Naive B cell (primary cell): ENCODE measurements at regions not wholly inside any gene's neighbourhood (a gene's known extent, or its start where the extent isn't known, plus 50 kb on each side); places are given as distances from the start of the nearest gene placed in this dataset.

Source experiments
- ATAC-seq, 2 donors: fragments of 150-1000 bp; cut with Tn5 transposase; 2 replicates each; pipeline ENCODE4 v1.10.0; 2021; ENCODE audit warnings: low read depth in 2 of 2, mild to moderate bottlenecking in 2 of 2, moderate library complexity in 2 of 2
- DNase-seq: peaks from one replicate; pipeline ENCODE4 v3.0.0; 2022
- H3K27ac Mint-ChIP-seq, 6 donors: one replicate each; pipeline ENCODE4 v1.8.0; 2020 to 2022; ENCODE audit warnings: mild to moderate bottlenecking in 6 of 6, mixed read lengths in 6 of 6, moderate library complexity in 5 of 6, inconsistent platforms in 2 of 6
- H3K27me3 Mint-ChIP-seq, 3 donors: one replicate each; pipeline ENCODE4 v1.8.0; 2021 to 2022; ENCODE audit warnings: mixed read lengths in 3 of 3, mild to moderate bottlenecking in 1 of 3
- H3K36me3 Mint-ChIP-seq, 2 donors: one replicate each; pipeline ENCODE4 v1.8.0; 2020 to 2022; ENCODE audit warnings: mixed read lengths in 2 of 2, inconsistent platforms in 1 of 2, mild to moderate bottlenecking in 1 of 2
- H3K4me1 Mint-ChIP-seq, 3 donors: one replicate each; pipeline ENCODE4 v1.8.0; 2020 to 2022; ENCODE audit warnings: mixed read lengths in 3 of 3, inconsistent platforms in 1 of 3, mild to moderate bottlenecking in 1 of 3, moderate library complexity in 1 of 3
- H3K4me3 Mint-ChIP-seq, 8 donors: one replicate each; pipeline ENCODE4 v1.8.0; 2020 to 2022; ENCODE audit warnings: mild to moderate bottlenecking in 8 of 8, mixed read lengths in 8 of 8, moderate library complexity in 8 of 8, inconsistent platforms in 2 of 8
- H3K9me3 Mint-ChIP-seq, 7 donors: one replicate each; pipeline ENCODE4 v1.8.0; 2020 to 2022; ENCODE audit warnings: mixed read lengths in 7 of 7, mild to moderate bottlenecking in 5 of 7, inconsistent platforms in 2 of 7, moderate library complexity in 1 of 7

DNA sequence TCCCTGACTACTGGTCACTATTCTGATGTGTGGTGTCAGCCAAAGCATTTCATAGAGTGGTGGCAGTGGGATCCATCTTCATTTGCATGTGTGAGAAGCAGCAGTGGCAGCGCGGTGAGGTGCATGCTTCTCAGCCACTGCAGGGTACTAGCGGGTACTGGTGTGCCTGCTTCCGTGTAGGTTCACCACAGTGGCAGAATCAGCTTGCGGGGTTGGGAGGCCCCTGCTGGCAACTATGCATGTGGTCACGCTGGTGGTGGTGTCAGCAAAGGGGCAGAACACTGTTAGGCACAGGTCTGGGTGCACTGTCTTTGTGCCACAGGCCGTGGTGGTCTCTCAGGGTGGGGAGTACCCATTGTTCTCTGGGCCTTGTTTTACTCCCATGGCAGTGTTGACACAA lies 286.4 kb upstream of the TENM4 start:
- H3K4me1 Mint-ChIP-seq, result no peaks in the 10 kb centered on the region
- no peak overlapping the region for H3K27ac Mint-ChIP-seq
- peaks cover 1 to 12% (median 4%) of the 10 kb centered on the region in 7 donors for H3K9me3 Mint-ChIP-seq
- no peaks in the 10 kb centered on the region for H3K36me3 Mint-ChIP-seq
- ATAC-seq (no peak), DNase-seq (no peak)
- no peak overlapping the region for H3K4me3 Mint-ChIP-seq
- H3K27me3 Mint-ChIP-seq, result no peaks in the 10 kb centered on the region

DNA sequence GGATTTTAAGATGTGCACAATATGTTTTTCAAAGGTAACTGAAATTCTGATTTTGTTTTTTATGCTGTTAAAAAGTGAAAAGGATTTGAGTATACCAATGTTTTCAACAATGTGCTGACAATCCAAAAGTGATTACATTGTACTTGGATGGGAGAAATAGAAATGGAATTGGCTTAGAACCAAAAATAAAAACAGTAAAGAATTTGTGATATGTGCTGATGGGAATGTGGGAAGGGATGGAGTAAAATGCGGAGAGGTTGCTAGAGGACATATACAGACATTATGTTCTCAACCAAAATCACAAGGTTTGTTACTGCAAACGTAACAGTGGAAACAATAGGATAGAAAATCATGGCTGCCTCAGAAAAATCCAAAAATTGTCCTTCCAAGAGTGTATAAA lies 279.3 kb upstream of the TENM4 start:
- Mint-ChIP-seq H3K4me3 (no peak overlapping the region), H3K36me3 (no peaks in the 10 kb centered on the region), H3K4me1 (no peaks in the 10 kb centered on the region), H3K27ac (no peak overlapping the region), H3K27me3 (no peaks in the 10 kb centered on the region), H3K9me3 (peaks cover 0 to 6% (median 2%) of the 10 kb centered on the region in 7 donors)
- DNase-seq, result no peak
- no peak for ATAC-seq

DNA sequence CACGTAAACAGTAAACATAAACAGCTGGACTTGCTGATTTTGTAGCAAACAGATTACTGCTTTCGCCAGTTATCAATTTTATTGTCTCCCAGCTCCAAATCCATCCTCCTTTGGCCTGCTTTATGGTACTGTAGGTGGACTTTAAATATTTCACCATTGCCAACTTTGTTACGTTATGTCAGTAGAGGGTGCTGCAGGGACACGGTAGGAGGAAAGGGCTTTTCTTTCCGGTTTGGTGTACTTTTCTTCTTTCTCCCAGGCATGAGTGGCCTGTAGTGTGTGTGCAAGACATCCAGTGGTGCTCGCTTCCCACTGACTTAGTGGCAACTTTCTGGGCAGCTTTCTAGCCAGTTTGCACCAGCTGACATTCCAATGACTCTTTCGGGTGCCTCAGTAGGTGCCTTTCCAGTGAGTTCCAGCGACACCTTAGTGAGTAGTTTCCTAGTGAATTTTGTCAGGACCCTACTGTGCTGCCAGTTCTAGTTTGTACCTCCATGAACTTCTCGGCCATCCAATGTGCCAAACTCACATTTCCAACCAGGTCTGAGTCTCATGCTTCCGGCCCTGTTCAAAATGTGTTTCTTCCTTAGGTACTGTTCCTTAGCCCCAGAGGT lies 267.6 kb upstream of the TENM4 start:
- Mint-ChIP-seq H3K27ac (no peak overlapping the region), H3K4me3 (no peak overlapping the region), H3K4me1 (no peaks in the 10 kb centered on the region), H3K36me3 (peaks cover 0 to under 1% of the 10 kb centered on the region in 2 donors), H3K9me3 (peaks cover 6 to 33% (median 10%) of the 10 kb centered on the region in 7 donors), H3K27me3 (no peaks in the 10 kb centered on the region)
- DNase-seq (no peak), ATAC-seq (no peak)

DNA sequence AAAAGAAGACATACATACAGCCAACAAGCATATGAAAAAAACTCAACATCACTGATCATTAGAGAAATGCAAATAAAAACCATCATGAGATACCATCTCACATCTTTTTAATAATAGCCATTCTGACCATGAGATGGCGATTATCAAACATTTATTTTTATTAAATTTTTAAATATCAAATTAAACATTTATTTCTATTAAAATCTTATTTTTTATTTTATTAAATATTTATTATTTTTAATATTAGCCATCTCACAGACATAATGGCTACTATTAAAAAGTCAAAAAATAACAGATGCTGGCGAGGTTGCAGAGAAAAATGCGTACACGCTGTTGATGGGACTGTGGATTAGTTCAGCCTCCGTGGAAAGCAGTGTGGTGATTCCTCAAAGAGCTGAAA lies 264.8 kb upstream of the TENM4 start:
- Mint-ChIP-seq H3K4me1 (no peaks in the 10 kb centered on the region), H3K27me3 (no peaks in the 10 kb centered on the region), H3K36me3 (peaks cover 0 to 14% of the 10 kb centered on the region in 2 donors), H3K9me3 (peaks cover 2 to 42% (median 20%) of the 10 kb centered on the region in 7 donors), H3K27ac (no peak overlapping the region), H3K4me3 (no peak overlapping the region)
- no peak for ATAC-seq
- DNase-seq, result no peak

DNA sequence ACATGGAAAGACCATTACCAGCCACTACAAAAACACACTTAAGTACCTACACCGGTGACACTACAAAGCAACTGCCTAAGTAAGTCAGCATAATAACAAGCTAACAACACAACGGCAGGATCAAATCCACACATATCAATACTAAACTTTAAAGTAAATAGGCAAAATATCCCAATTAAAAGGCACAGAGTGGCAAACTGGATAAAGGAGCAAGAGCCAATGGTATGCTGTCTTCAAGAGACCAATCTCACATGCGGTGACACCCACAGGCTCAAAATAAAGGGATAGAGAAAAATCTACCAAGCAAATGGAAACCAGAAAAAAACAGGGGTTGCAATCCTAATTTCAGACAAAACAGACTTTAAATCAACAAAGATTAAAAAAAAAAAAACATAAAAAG lies 261.5 kb upstream of the TENM4 start:
- H3K9me3 Mint-ChIP-seq, result peaks cover 2 to 43% (median 27%) of the 10 kb centered on the region in 7 donors
- DNase-seq (no peak), ATAC-seq (no peak)
- no peaks in the 10 kb centered on the region for H3K27me3 Mint-ChIP-seq
- peaks cover 0 to 14% of the 10 kb centered on the region in 2 donors for H3K36me3 Mint-ChIP-seq
- H3K4me1 Mint-ChIP-seq, result no peaks in the 10 kb centered on the region
- no peak overlapping the region for H3K4me3 Mint-ChIP-seq
- H3K27ac Mint-ChIP-seq, result no peak overlapping the region

DNA sequence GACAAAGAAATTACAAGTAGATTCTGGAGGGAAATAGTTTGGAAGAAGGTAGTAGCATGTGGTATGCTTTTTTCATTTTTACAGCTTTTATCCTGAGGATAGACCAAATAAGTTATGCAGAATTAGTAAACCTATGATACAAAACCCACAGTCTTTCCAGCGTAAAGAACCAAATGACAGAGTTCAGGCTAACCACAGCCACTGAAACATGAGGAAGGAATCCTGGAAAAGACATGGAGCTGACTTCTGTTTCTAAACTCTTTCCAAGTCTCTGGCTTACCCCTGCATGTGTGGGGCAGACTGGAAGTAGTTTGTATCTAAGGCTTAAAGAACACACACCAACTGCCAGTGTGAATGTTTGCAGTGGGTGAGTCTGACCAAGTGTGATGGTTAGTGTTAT lies 258.4 kb upstream of the TENM4 start:
- no peaks in the 10 kb centered on the region for H3K4me1 Mint-ChIP-seq

DNA sequence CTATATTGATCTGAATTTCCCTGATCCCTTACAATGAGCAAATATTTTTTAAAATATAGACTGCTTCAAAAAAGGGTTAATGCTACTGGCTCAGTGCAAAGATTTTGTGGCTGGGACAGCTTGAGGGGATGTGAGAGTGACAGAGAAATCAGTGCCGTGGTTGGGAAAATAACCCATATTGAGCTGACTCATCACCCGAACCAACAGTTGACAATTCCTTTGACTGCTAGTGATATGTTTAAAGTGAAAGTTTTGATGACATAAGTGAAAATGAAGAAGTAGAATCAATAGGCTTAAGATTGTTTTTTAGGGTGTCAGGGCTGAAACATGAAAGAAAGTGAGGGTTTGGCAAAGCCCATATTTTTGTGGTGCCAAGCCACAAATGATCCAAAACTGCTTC lies 257.1 kb upstream of the TENM4 start:
- H3K4me1 Mint-ChIP-seq, result no peaks in the 10 kb centered on the region
- peaks cover 0 to 23% (median 19%) of the 10 kb centered on the region in 7 donors for H3K9me3 Mint-ChIP-seq
- DNase-seq (no peak), ATAC-seq (no peak)
- peaks cover 0 to 8% of the 10 kb centered on the region in 2 donors for H3K36me3 Mint-ChIP-seq
- H3K4me3 Mint-ChIP-seq, result no peak overlapping the region
- H3K27me3 Mint-ChIP-seq, result no peaks in the 10 kb centered on the region
- no peak overlapping the region for H3K27ac Mint-ChIP-seq

More for the DNA sequence above, 258.4 kb upstream of the TENM4 start:
- H3K27me3 Mint-ChIP-seq, result no peaks in the 10 kb centered on the region
- H3K4me3 Mint-ChIP-seq, result no peak overlapping the region
- DNase-seq (no peak), ATAC-seq (no peak)
- H3K36me3 Mint-ChIP-seq, result peaks cover 0 to 14% of the 10 kb centered on the region in 2 donors
- peaks cover 2 to 31% (median 24%) of the 10 kb centered on the region in 7 donors for H3K9me3 Mint-ChIP-seq
- H3K27ac Mint-ChIP-seq, result no peak overlapping the region

DNA sequence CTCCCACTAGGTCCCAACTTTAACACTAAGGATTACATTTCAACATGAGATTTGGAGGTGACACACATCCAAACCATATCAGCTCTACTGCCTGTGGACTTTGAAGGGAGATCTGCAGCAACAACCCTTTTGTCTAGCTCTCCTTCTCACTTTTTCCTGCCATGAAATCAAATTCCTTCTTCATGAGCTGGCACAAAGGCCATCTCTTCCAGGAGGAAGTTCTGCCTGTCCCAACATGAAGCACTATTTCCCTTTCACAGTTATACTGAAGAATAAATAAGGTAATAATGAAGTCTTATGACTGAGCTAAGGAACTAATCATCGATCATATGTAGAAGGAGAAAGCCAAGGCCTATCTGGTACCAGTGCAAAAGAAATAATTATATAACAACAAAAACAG lies 253.5 kb upstream of the TENM4 start:
- no peak overlapping the region for H3K4me3 Mint-ChIP-seq
- no peak overlapping the region for H3K27ac Mint-ChIP-seq
- no peaks in the 10 kb centered on the region for H3K4me1 Mint-ChIP-seq
- no peak for DNase-seq
- no peak for ATAC-seq
- H3K36me3 Mint-ChIP-seq, result no peaks in the 10 kb centered on the region
- peaks cover 0 to 2% (median 0%) of the 10 kb centered on the region in 7 donors for H3K9me3 Mint-ChIP-seq
- no peaks in the 10 kb centered on the region for H3K27me3 Mint-ChIP-seq

DNA sequence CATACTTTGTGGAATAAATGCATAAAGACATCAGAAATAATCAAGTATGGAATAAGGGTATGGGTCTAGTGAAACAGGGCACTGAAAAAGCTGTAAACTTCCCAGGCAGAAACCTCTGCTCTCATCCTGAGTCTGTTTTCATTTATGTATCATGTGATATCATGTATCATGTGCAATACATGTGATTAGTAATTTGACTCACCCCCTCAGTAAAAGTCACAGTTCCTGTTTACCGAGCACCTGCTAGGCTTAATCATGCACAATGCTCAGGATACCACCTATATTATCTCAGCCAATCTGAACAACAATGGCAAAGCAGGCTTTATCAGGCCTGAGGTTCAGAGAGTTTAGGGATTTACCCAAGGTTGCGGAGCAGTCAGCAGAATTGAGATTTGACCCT lies 250.6 kb upstream of the TENM4 start:
- no peak for ATAC-seq
- H3K9me3 Mint-ChIP-seq, result peaks cover 0 to 2% (median 0%) of the 10 kb centered on the region in 7 donors
- no peak overlapping the region for H3K27ac Mint-ChIP-seq
- no peaks in the 10 kb centered on the region for H3K27me3 Mint-ChIP-seq
- H3K4me3 Mint-ChIP-seq, result no peak overlapping the region
- no peaks in the 10 kb centered on the region for H3K4me1 Mint-ChIP-seq
- no peaks in the 10 kb centered on the region for H3K36me3 Mint-ChIP-seq
- no peak for DNase-seq

DNA sequence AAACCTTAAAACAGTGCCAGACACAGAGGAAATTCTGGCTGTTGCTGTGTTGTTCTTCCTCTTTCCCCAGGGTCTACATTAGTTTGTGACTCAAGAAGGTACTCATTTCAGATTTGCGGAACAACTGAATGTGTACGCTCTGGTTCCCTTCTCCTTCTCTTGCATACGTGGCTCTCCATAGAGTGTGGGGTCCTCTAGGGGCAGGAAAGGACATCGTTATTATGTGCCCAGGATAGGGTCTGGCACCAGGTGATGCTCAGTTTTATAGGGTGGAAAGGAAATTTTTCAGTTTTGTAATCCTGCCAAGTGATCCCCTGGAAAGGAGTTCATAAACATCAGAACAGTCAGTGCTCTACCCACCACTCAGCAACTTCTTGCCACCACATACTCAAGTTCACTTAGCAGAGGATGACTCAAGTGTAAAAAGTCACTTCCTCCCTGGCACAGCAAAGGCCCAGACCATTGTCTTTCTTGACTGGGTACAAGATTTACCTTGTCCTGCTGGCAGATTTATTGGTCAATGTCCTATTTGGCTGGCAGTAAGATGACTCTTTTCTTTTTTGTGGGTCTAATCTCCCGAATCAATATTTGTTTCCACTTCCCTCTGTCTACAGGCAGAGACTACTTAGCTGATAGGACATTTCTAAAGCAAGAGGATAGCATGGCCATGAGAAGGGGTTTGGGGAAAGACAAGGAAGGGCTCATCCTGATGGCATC lies 246.0 kb upstream of the TENM4 start:
- Mint-ChIP-seq H3K36me3 (no peaks in the 10 kb centered on the region), H3K4me3 (no peak overlapping the region), H3K4me1 (no peaks in the 10 kb centered on the region), H3K27ac (no peak overlapping the region), H3K27me3 (no peaks in the 10 kb centered on the region), H3K9me3 (peaks cover 0 to 6% (median 0%) of the 10 kb centered on the region in 7 donors)
- ATAC-seq (no peak), DNase-seq (no peak)

DNA sequence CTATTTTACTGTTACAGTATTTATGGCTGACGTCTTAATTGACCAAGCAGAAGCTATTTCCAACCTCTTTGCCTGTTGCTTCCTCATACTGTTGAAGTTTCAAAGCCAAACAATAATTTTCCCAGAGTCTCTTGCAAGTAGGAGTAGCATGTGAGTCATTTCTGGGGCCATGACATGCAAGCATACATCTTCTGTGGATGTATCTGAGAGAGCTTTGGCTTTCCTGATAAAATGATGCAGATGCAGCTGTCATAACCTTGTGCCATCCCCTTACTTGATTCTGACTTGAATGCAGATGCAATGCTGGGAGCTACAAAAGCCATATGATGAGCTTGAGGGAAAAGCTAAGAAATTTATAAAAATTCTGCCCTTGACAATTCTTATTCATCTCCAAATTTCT lies 243.1 kb upstream of the TENM4 start:
- no peak overlapping the region for H3K27ac Mint-ChIP-seq
- no peaks in the 10 kb centered on the region for H3K4me1 Mint-ChIP-seq
- no peak for ATAC-seq
- H3K36me3 Mint-ChIP-seq, result no peaks in the 10 kb centered on the region
- H3K4me3 Mint-ChIP-seq, result no peak overlapping the region
- H3K27me3 Mint-ChIP-seq, result no peaks in the 10 kb centered on the region
- no peak for DNase-seq
- peaks cover 0 to 6% (median 0%) of the 10 kb centered on the region in 7 donors for H3K9me3 Mint-ChIP-seq

DNA sequence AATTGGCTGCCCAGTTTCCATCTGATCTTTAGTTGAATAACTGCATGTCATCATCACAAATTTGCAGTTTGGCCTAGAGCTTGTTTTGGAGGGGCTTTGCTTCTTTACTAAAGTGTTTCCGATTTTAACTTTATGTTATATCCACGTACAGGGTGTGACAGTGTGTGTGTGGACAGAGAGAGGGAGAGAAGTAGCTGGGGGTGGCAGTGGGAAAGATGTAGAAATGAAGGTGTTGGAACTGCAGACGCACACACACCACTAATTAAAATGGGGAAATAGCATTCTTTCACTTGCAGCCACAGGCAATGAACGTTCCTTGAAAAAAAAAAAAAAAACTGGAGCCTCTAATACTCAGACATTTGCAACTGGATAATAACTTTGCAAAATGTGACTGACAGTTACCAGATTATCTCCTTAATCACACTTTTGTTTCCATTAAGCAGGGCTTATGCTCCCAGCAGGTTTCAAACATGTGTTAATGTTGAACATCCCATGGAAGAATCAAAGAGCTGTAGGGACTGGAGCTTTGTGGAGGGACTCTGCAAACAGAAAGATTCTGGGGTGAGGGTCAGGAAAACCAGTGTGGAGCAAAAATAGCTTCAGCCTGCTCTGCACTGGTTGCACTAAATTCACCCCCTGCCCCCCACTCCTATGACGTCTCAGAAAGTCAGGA lies 238.1 kb upstream of the TENM4 start:
- H3K27me3 Mint-ChIP-seq, result no peaks in the 10 kb centered on the region
- no peak overlapping the region for H3K27ac Mint-ChIP-seq
- H3K36me3 Mint-ChIP-seq, result no peaks in the 10 kb centered on the region
- H3K9me3 Mint-ChIP-seq, result peaks cover 0 to 4% (median 0%) of the 10 kb centered on the region in 7 donors
- no peak overlapping the region for H3K4me3 Mint-ChIP-seq
- no peak for ATAC-seq
- no peak for DNase-seq
- H3K4me1 Mint-ChIP-seq, result no peaks in the 10 kb centered on the region

DNA sequence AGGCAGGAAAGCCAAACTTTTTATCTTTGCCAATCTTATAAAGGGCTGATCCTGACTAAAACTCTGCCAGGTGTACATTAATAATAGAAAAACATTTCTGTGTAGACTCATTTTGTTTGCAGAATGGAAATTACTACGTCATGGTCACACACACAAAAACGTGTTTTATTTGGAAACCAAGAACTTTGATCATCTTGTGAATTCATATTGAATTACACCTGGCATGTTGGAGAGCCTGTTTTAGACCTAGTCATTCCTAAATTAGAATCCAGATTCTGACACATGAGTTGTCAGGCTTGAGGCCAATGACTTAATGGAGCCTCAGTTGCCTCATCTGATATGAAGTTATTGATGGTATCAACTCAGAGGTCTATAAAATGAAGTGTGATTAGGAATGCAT lies 235.6 kb upstream of the TENM4 start:
- H3K27ac Mint-ChIP-seq, result no peak overlapping the region
- no peaks in the 10 kb centered on the region for H3K4me1 Mint-ChIP-seq
- H3K36me3 Mint-ChIP-seq, result no peaks in the 10 kb centered on the region
- ATAC-seq (no peak), DNase-seq (no peak)
- no peaks in the 10 kb centered on the region for H3K27me3 Mint-ChIP-seq
- H3K9me3 Mint-ChIP-seq, result peaks cover 0 to 4% (median 3%) of the 10 kb centered on the region in 7 donors
- H3K4me3 Mint-ChIP-seq, result no peak overlapping the region

DNA sequence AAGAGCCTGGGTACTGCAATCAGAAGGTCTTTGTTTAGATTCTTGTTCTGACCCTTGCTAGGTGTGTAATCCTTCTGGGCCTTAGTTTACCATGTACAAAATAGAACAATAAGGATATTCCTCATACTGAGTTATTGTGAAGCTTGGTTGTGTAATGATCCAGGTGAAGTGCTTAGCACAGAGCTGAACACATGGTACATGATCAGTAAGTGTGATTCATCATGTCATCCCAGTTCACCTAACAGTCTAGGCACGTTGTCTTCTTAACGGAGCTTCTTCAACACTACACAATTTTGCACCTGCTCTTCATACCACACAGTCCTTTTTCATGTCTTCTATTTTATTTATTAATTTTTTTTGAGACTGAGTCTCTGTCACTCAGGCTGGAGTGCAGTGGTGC lies 234.3 kb upstream of the TENM4 start:
- ATAC-seq (no peak), DNase-seq (no peak)
- Mint-ChIP-seq H3K27ac (no peak overlapping the region), H3K27me3 (no peaks in the 10 kb centered on the region), H3K4me3 (no peak overlapping the region), H3K36me3 (no peaks in the 10 kb centered on the region), H3K9me3 (peaks cover 0 to 4% (median 4%) of the 10 kb centered on the region in 7 donors), H3K4me1 (no peaks in the 10 kb centered on the region)
